Panc1 (cell line): ENCODE measurements at regions not wholly inside any gene's neighbourhood (a gene's known extent, or its start where the extent isn't known, plus 50 kb on each side); places are given as distances from the start of the nearest gene placed in this dataset.

Experiments used
- ATAC-seq: fragments of 200-7000 bp; cut with Tn5 transposase; 2 replicates; pipeline ENCODE4 v1.9.1; 2020; ENCODE audit warnings: mild to moderate bottlenecking, moderate library complexity
- BruUV-seq: library from RNA; stranded (reverse); fragments of 400-500 nt; replicated peaks from 2 replicates; lab custom pipeline; 2021; lab: Mats Ljungman, UMichigan
- CTCF ChIA-PET: fragments of 300-600 bp; sonication (Branson Sonifier 250); formaldehyde crosslinking; loops from one replicate; lab custom pipeline; 2022; ENCODE audit warnings: antibody characterized with exemption; lab: Charles Lee
- POLR2A ChIA-PET: fragments of 300-600 bp; sonication (Branson Sonifier 250); formaldehyde crosslinking; loops from one replicate; lab custom pipeline; 2022; ENCODE audit warnings: antibody characterized with exemption; lab: Charles Lee
- DNase-seq: peaks from one replicate; pipeline ENCODE4 v3.0.0-alpha.2; 2010; ENCODE audit warnings: low read depth, low spot score
- H3K27ac ChIP-seq: 2 replicates; pipeline ENCODE4 v1.5.1; 2011; ENCODE audit warnings: mild to moderate bottlenecking, low read length, inconsistent platforms
- H3K27me3 ChIP-seq: fragments of 200-500 bp; sonication (Bioruptor generic); 2 replicates; pipeline ENCODE4 v1.6.0; 2014; ENCODE audit warnings: low read length, inconsistent platforms; ENCODE audit not compliant: control insufficient read depth, insufficient read depth
- H3K36me3 ChIP-seq: fragments of 200-500 bp; sonication (Bioruptor generic); 2 replicates; pipeline ENCODE4 v1.5.1; 2014; ENCODE audit warnings: inconsistent platforms, mild to moderate bottlenecking, low read length, moderate library complexity; ENCODE audit not compliant: control insufficient read depth, insufficient read depth
- H3K4me1 ChIP-seq: 2 replicates; pipeline ENCODE4 v1.5.1; 2011; ENCODE audit warnings: inconsistent platforms, mild to moderate bottlenecking, low read length, moderate library complexity; ENCODE audit not compliant: control insufficient read depth, insufficient read depth
- H3K4me3 ChIP-seq, 2 experiments: 2 replicates each; pipeline ENCODE4 v1.5.1; 2011 to 2012; ENCODE audit warnings: low read depth in 2 of 2, low read length in 2 of 2, mild to moderate bottlenecking in 2 of 2, inconsistent platforms in 1 of 2, moderate library complexity in 1 of 2
- H3K9me3 ChIP-seq: fragments of 200-500 bp; sonication (Bioruptor generic); 2 replicates; pipeline ENCODE4 v1.5.1; 2014; ENCODE audit warnings: low read depth, mild to moderate bottlenecking, inconsistent platforms, low read length, moderate library complexity; ENCODE audit not compliant: control insufficient read depth, insufficient read depth
- POLR2AphosphoS5 ChIP-seq: IDR thresholded peaks from 2 replicates; pipeline ENCODE4 v1.6.1; 2012; ENCODE audit warnings: mild to moderate bottlenecking, low read depth, low read length, moderate library complexity
- SIN3A ChIP-seq: IDR thresholded peaks from 2 replicates; pipeline ENCODE4 v1.6.1; 2012; ENCODE audit warnings: low read depth, mild to moderate bottlenecking, low read length, moderate library complexity, borderline replicate concordance; ENCODE audit not compliant: insufficient read depth
- TCF7L2 ChIP-seq: IDR thresholded peaks from 2 replicates; pipeline ENCODE4 v1.6.1; 2011; ENCODE audit warnings: mild to moderate bottlenecking, low read depth, low read length, inconsistent platforms
- in situ Hi-C: cut with HindIII; loops from 2 replicates; pipeline ENCODE4 v1.10.0; 2016; ENCODE audit warnings: low sequenced_read_pairs, low pct_unique_long_range_greater_than_20kb
- intact Hi-C: fragments of 100-400 bp; cut with micrococcal nuclease; formaldehyde crosslinking; loops from one replicate; pipeline ENCODE4 v1.10.0; 2022; ENCODE audit not compliant: unreplicated experiment
- TF ChIP-seq, protein P1 (sequence below), 2 experiments: IDR thresholded peaks; 2 replicates each; pipeline ENCODE4 v1.6.1; 2011 to 2012; ENCODE audit warnings: low read depth in 2 of 2, control low read depth in 1 of 2, low read length in 1 of 2, mild to moderate bottlenecking in 1 of 2, moderate library complexity in 1 of 2; ENCODE audit not compliant: insufficient read depth in 1 of 2
- TF ChIP-seq, protein P2 (sequence below): fragments of 450-650 bp; IDR thresholded peaks from 2 replicates; pipeline ENCODE4 v1.5.1; 2017; ENCODE audit warnings: mild to moderate bottlenecking

DNA sequence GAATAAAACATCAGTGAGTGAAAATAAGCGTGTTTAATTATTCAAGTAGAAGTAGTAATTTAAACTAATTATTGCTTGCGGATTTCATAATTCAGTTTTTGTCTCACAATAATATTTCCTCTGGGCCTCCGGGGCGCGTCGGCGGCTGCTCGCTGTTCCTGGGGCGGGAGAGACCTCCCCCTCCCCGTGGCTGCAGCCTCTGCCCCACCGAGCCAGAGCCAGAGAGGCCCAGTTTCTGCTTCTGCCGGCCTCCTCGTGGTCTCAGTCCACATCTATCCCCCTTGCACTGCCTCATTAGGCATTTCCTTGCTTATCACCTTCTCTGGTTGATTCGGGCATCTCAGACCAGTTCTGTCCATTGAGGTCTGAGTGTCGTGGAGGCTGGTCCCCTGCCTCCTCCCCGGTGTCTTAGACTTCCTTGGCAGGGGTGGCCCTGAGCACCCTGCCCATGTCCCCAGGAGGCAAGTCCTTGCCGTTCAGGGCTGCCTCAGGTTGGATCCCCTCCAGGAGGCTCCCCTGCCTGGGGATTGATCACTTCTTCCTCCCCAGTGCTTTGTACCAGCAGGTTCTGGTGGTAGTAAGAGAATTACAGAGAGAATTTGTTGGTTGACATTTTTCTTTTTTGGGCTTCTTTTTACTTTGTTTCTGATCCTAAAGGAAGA lies 78.0 kb downstream of the SLC25A47 start:
- H3K4me1 ChIP-seq, result peaks cover 5% of the 10 kb centered on the region
- in situ Hi-C loops, result no loop called here
- no peak for DNase-seq
- CTCF ChIA-PET, result no interaction called here
- POLR2A ChIA-PET, result interaction anchor here (0.5 kb wide), 1 partner anchor 1226 kb away, joined by 9 read pairs; no protein-coding TSS in a partner anchor
- H3K27me3 ChIP-seq, result no peaks in the 10 kb centered on the region
- no peak overlapping the region for H3K4me3 ChIP-seq
- H3K36me3 ChIP-seq, result no peaks in the 10 kb centered on the region
- no peak overlapping the region; the same call in 1 of the 2 replicates for H3K27ac ChIP-seq
- no peaks in the 10 kb centered on the region for H3K9me3 ChIP-seq
- no peak for ATAC-seq
- no TSS peak for BruUV-seq
- intact Hi-C loops, result no loop called here
- TF ChIP-seq, protein P1, sequence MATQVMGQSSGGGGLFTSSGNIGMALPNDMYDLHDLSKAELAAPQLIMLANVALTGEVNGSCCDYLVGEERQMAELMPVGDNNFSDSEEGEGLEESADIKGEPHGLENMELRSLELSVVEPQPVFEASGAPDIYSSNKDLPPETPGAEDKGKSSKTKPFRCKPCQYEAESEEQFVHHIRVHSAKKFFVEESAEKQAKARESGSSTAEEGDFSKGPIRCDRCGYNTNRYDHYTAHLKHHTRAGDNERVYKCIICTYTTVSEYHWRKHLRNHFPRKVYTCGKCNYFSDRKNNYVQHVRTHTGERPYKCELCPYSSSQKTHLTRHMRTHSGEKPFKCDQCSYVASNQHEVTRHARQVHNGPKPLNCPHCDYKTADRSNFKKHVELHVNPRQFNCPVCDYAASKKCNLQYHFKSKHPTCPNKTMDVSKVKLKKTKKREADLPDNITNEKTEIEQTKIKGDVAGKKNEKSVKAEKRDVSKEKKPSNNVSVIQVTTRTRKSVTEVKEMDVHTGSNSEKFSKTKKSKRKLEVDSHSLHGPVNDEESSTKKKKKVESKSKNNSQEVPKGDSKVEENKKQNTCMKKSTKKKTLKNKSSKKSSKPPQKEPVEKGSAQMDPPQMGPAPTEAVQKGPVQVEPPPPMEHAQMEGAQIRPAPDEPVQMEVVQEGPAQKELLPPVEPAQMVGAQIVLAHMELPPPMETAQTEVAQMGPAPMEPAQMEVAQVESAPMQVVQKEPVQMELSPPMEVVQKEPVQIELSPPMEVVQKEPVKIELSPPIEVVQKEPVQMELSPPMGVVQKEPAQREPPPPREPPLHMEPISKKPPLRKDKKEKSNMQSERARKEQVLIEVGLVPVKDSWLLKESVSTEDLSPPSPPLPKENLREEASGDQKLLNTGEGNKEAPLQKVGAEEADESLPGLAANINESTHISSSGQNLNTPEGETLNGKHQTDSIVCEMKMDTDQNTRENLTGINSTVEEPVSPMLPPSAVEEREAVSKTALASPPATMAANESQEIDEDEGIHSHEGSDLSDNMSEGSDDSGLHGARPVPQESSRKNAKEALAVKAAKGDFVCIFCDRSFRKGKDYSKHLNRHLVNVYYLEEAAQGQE (IDR thresholded peaks at IDR 0.05; ENCODE audit: insufficient read depth in 1 of 2, low read depth in 2 of 2, low read length in 1 of 2), result no peak
- TF ChIP-seq SIN3A, result no peak
- TF ChIP-seq POLR2AphosphoS5, result no peak
- TF ChIP-seq TCF7L2, result no peak
- TF ChIP-seq, protein P2, sequence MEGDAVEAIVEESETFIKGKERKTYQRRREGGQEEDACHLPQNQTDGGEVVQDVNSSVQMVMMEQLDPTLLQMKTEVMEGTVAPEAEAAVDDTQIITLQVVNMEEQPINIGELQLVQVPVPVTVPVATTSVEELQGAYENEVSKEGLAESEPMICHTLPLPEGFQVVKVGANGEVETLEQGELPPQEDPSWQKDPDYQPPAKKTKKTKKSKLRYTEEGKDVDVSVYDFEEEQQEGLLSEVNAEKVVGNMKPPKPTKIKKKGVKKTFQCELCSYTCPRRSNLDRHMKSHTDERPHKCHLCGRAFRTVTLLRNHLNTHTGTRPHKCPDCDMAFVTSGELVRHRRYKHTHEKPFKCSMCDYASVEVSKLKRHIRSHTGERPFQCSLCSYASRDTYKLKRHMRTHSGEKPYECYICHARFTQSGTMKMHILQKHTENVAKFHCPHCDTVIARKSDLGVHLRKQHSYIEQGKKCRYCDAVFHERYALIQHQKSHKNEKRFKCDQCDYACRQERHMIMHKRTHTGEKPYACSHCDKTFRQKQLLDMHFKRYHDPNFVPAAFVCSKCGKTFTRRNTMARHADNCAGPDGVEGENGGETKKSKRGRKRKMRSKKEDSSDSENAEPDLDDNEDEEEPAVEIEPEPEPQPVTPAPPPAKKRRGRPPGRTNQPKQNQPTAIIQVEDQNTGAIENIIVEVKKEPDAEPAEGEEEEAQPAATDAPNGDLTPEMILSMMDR, result no peak

DNA sequence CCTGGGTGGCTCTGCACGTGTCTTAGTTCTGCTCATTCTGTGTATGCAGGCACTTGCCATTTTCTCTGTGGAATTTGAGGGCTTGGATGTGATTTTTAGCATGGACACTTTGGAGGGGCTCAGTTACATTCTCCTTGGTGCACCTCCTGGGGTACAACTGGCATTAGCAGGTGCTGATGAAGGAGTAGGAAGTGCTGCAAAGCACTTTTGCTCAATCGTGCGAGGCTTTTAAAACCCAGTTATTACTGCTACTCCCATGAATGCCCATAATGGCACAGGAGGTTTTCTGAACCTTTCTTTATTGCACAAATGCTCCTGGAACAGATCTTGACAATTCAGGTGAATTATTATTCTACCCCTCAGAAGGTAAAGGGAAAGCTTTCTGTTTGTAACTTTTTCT lies 78.7 kb downstream of the SLC25A47 start:
- ChIA-PET POLR2A (interaction anchor here (0.5 kb wide), 1 partner anchor 1225 kb away, joined by 9 read pairs; no protein-coding TSS in a partner anchor), CTCF (interaction anchor here (1.3 kb wide), 1 partner anchor 16 kb away, joined by 6 read pairs; no protein-coding TSS in a partner anchor)
- DNase-seq, result no peak
- in situ Hi-C loops, result no loop called here
- no TSS peak for BruUV-seq
- Histone ChIP-seq H3K4me1 (peaks cover 8% of the 10 kb centered on the region), H3K9me3 (no peaks in the 10 kb centered on the region), H3K27me3 (no peaks in the 10 kb centered on the region), H3K36me3 (no peaks in the 10 kb centered on the region), H3K4me3 (no peak overlapping the region), H3K27ac (no peak overlapping the region)
- no peak for ATAC-seq
- TF ChIP-seq, protein P2, result no peak
- no peak for TF ChIP-seq TCF7L2
- TF ChIP-seq, protein P1 (IDR thresholded peaks at IDR 0.05; ENCODE audit: insufficient read depth in 1 of 2, low read depth in 2 of 2, low read length in 1 of 2), result no peak
- TF ChIP-seq SIN3A, result no peak
- no peak for TF ChIP-seq POLR2AphosphoS5
- intact Hi-C loops, result no loop called here
